Occipital lobe (tissue), 1 donor: ENCODE measurements at regions not wholly inside any gene's neighbourhood (a gene's known extent, or its start where the extent isn't known, plus 50 kb on each side); places are given as distances from the start of the nearest gene placed in this dataset.

Source experiments
- DNase-seq: peaks from one replicate; lab custom pipeline; 2025; lab: John Stamatoyannopoulos, UW

GRCh38 chr4:26136615-26137014, 184.2 kb upstream of the RBPJ start:
- no peak for DNase-seq

DNA sequence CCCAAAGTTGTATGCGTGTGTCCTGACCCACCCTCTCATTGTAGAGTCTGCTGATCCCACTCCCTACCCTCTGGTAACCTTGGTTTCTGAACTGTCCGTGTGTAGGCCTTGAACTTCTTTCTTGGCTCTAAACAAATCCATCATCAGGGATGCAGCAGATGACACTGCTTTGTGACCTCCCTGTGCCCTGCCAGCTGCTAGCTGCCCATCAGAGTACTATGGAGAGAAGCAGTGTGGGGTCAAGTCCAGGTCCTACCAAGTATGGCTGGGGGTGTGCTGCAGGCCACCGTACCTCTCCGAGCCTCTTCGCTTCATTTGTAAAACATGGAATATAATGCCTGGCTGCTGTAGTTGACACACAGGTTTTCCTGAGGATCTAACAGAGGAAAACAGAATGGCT, 183.5 kb upstream of the RBPJ start:
- no peak for DNase-seq

DNA sequence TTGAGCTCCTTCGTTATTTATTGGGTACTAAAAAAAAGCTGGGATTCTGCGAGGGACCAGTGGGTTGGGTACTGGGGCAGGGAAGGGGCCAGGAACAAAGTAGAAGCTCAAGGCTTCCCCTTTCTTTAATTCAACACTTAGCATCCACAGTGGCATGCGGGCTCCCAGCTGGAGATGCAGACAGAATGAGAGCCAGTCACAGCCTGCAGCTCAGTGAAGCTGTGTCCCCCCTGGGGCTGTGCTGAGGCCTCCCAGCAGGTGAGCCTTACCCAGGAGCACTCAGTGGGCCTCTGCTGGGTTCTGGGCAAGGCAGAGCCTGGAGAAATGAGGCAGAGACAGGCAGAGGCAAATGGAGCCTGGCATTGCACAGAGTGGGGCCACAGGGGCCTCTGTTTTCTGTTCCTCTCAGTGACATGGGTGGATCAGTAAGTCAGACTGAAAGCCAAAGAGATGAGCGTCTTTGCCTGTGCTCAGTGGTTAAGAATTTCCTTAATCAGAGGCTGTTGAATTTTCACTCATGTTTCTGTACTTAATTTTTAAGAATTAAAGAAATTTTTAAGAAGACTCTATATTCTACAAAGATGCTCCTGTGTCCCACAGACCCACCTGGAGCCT, 181.4 kb upstream of the RBPJ start:
- DNase-seq, result no peak

DNA sequence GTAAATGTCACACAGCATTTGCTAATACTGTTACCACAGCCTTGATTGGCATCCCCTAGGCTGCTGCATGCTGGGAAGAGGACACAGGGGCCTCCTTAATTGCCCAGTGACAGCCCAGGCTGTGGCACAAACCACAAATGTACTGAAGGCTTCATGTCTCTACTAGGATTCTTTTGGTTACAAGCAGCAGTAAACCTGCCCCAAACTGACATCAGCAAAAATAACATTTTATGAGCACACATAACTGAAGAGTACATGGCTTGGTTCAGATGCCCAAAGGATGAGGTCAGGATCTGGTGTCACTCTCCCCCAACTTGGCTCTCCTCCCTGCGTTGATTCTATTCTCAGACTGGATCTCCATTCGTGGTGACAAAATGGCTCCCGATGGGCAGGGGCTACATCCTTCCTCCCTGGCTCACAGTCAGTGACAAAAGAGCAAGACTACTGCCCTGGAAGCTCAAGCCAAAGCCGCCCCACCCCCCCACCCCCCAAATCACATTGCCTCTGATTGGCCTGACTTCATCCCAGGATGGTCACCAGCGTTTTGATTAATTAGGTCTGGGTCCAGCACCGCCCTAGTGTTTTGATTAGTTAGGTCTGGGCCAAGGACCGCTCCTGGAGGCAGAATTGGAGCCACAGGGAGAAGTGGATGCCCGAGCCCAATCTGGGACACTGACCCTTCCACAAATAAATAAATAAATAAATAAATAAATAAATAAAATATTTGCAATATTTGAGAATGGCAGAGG, 180.5 kb upstream of the RBPJ start:
- DNase-seq, result no peak

DNA sequence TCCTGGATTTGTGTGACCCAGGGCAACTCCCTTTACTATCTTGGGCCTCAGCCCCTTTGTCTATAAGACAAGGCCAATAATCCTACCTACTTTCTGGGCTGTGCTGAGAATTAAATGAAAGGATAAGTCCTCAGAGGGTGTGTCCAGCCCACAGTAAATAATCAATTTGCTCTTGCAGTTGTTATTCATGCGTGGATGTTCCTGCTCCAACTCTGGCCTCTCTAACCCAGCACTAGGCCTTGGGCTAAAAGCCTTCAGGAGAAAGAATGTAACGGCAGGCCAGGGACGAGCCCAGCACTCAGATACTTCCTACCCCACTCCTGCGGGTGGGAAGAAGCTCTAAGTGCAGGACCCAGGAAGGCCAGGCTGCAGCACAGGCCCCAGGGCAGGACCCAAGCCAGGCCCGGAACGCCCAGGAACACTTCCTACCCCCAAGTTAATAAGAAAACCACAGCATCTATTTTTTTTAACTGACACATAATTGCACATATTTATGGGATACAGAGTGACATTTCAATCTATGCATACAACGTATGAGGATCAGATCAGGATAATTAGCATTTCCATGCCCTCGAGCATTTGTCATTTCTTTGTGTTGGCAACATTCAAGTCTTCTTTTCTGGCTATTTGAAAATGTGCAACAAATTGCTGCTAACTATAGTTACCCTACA, 179.6 kb upstream of the RBPJ start:
- DNase-seq, result no peak

DNA sequence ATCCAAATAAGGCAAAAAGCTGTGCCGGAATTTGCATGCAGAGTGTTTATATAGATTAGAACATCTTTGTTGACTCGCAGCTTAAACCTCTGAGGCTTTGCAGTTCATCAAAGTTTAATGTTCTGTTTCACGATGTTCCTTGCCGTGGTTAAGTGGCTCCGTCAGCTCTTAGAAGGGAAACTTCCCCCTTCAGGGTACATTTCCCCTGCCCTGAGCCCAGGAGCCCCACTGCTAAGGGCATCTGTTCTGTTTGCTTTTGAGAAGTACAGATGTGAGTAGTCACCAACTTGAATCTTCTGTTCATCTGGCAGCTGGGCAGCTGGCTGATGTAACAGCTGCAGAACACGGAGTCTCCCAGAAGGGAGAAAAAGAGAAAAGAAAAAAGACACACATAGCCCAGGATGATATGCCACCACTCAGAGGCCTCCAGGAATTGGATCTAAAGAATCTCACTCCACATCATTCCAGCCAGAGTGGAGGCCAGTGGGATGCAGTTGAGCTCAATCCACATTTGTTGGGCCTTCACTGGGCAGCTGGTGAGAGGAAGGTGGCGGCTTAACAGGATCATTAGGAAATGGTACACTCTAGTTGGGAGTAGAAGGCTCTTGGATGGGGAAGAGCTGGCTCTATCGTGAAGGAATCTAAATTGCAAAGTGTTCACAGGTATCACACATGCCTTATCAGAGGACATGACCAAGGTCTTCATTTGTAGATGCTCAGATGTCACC, 178.7 kb upstream of the RBPJ start:
- DNase-seq, result no peak

DNA sequence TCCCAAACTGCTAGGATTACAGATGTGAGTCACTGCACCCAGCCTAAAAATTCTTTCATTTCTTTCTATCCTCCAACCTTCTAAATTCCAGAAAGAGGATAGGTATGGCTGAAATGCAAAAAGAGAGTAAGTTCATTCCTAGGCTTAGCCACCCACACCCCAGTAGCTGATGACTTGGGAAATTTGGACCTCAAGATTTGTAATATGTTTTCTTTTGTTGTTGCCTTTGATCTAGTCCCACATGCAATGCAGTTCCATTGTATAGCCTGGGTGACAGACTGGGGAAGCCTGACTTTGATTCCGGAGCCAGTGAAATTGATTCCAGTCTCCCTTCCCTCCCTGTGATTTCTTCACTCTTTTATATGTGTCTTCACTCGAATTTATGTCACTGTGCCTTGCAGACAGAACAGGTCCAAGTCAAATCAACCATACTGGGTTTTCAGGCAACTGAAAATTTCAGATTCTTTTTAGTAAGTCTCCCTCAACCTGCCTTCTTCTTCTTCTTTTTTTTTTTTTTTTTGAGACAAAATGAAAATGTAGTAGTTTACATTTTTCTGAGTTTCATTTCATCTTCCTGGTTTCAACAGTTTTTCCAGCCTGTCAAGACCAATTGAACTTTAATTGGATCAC, 176.2 kb upstream of the RBPJ start:
- no peak for DNase-seq

DNA sequence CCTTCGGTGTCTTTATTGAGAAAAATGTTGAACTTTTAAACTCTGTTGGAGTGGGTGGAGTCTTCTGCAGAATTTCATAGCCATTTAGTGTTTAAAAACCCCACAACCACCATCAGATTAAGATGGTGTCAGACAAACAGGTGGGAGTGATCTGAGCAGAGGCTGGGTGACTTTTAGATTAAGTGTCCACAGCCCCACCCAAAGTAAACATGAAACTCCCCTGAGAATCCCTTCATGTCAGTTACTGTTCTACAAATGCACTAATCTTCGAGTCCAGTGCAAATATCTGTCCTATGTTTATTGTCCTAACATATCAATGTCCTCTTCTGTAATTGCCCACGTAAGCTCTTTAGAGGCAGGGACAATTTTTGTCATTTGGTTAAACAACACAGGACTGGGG, 175.6 kb upstream of the RBPJ start:
- DNase-seq, result no peak

DNA sequence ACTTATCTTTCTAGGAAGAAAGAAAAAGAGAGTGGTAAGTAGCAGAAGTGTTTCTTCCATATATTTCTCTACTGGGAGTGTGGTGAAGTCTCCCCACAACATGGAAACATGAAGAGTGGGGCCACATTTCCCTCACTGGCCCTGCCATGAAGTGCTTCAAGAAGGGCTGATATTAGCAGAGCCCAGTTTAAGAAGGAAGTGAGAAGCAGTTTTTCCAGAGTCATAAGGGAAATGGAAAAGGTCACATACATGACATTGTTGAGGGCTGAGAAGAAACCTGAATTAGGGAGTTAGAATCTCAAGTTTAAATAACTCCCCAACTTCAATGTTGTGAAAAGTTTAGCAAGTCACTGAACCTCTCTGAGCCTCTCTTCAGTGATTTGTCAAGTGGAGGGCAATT, 171.9 kb upstream of the RBPJ start:
- DNase-seq, result no peak

DNA sequence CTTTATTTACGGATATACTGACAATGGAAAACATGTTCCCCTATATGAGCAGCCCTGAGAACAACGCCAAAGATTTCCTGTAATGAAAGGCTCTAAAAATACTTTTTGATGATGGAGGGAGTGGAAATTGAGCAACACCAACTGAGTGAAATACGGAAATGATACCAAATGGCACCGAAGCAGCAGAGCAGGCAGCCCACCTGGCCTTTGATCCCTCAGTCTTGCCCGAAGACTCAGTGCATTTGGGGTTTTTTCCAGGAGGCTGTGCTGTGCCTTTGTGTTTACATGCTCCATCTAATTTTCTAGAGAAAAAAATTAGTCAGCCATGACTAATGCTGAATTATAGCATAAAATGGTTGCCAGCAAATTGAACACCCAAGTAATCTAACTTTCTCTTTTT, 169.9 kb upstream of the RBPJ start:
- DNase-seq, result no peak

DNA sequence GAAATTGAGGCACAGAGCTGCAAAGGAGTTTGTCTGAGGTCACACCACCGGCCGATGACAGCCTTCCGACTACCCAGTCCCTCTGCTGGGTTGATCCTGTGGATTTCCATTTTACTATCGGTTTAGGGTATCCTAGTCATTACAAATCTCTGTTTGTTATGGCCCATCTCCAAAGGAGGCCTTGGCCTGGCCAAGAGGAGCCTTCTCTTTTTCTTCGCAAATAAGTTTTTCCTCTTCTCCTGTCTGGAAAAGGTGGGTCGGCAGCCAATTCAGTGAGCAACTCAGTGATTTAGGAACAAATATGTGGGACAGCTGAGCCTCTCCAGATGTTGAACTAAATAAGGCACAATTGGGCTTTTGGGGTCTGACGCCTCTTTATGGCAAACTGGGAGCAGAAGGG, 169.2 kb upstream of the RBPJ start:
- DNase-seq, result no peak

- no peak for DNase-seq
Observed at GRCh38 chr4:26152056-26152455, 168.8 kb upstream of the RBPJ start.

GRCh38 chr4:26157541-26157940, 163.3 kb upstream of the RBPJ start:
- DNase-seq, result no peak

- DNase-seq, result no peak
Observed at GRCh38 chr4:26160591-26160990, 160.2 kb upstream of the RBPJ start.

GRCh38 chr4:26161030-26161824, 159.6 kb upstream of the RBPJ start:
- no peak for DNase-seq

- DNase-seq, result no peak
Observed at GRCh38 chr4:26162101-26162500, 158.7 kb upstream of the RBPJ start.

- DNase-seq, result no peak
Observed at GRCh38 chr4:26163425-26164362, 157.1 kb upstream of the RBPJ start.

DNA sequence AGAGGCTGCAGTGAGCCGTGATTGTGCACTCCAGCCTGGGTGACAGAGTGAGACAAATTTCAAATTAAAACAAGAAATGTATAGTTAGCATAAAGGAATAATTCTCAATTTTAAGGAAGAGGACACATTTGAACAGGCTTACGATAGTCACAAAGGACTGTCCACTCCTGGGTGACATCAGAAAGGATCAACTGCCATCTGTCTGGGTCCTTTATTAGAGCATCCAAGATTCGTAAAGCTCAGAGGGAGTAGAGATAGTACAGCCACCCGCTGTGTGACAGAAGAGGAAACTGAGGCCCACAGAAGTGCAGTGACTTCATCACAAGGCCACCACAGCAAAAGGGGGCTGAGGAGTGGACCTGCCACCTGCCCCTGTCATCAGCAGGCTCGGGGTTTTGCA, 149.3 kb upstream of the RBPJ start:
- DNase-seq, result no peak

DNA sequence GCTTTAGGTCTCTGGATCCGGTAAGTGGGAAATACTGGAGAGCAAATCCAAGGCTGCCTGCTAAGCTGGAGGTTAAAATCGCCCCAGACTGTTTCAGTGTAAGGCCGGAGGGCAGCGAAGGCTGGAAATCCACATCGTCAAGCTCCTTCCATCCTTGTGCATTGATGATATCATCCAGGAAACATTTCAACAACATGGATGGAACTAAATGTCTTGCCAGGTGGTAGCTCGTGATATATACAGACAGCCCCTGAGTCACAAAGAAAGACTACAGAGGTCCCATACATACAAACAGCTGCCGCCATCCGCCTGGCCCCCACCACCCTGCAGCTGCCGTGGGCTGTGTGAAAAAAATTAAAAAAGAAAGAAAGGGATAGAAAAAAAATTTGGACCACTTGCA, 148.9 kb upstream of the RBPJ start:
- DNase-seq, result no peak

DNA sequence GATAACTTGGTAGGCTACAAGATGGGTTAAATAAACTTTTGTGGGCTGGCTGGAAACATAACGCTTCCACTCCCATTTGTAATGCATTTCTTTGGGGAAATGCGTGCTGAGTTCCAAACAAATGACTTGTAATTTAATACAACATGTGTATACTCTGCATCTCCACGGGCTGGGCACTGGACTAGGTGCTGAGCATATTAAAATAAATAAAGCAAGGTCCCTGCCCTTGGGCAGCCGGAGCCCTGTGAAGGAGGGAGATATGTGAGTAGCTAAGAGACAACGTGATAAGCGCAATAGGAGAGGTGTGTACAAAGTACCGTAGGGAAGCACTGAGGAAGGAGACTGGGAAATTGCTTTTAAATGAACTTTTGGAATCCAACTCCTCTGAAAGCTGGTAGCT, 147.2 kb upstream of the RBPJ start:
- no peak for DNase-seq
